Vagina (tissue), 2 donors: ENCODE measurements at regions not wholly inside any gene's neighbourhood (a gene's known extent, or its start where the extent isn't known, plus 50 kb on each side); places are given as distances from the start of the nearest gene placed in this dataset.

Experiments
- CTCF ChIP-seq, 3 experiments: fragments of 450-650 bp in 2 of 3; fragments of 200-600 bp in 1 of 3; sonication (generic) in 1 of 3; IDR thresholded peaks; one replicate each; pipeline ENCODE4 v1.5.1; 2017 to 2019; ENCODE audit warnings: antibody characterized with exemption in 3 of 3, mild to moderate bottlenecking in 2 of 3, moderate library complexity in 2 of 3
- POLR2A ChIP-seq, 2 donors: fragments of 450-650 bp; IDR thresholded peaks; one replicate each; pipeline ENCODE4 v1.6.1; 2017; ENCODE audit warnings: antibody characterized with exemption in 2 of 2, mild to moderate bottlenecking in 2 of 2, moderate library complexity in 2 of 2
- POLR2AphosphoS5 ChIP-seq, 2 donors: sonication (generic); formaldehyde crosslinking; IDR thresholded peaks; one replicate each; pipeline ENCODE4 v1.9.0; 2017; ENCODE audit warnings: antibody characterized with exemption in 2 of 2, mild to moderate bottlenecking in 2 of 2, low read depth in 1 of 2; ENCODE audit not compliant: insufficient read depth in 1 of 2

- no peak for TF ChIP-seq POLR2A (IDR thresholded peaks at IDR 0.05)
- no peak for TF ChIP-seq CTCF (IDR thresholded peaks at IDR 0.05)
- no peak for TF ChIP-seq POLR2AphosphoS5 (IDR thresholded peaks at IDR 0.05; ENCODE audit: insufficient read depth in 1 of 2, low read depth in 1 of 2)
Measured at GRCh38 chr4:95761426-95761825, 78.5 kb upstream of the PDHA2 start.
